Mammary epithelial cell (primary cell): ENCODE measurements at regions not wholly inside any gene's neighbourhood (a gene's known extent, or its start where the extent isn't known, plus 50 kb on each side); places are given as distances from the start of the nearest gene placed in this dataset.

Experiments
- EZH2 ChIP-seq: IDR thresholded peaks from 2 replicates; pipeline ENCODE4 v1.6.1; 2012; ENCODE audit warnings: low read length, inconsistent platforms, borderline replicate concordance
- TF ChIP-seq, protein P1 (sequence below), 2 donors: IDR thresholded peaks in 1 of 2; conservative IDR thresholded peaks in 1 of 2; 2 replicates each; pipeline ENCODE4 v1.5.1; 2011 to 2012; ENCODE audit warnings: inconsistent platforms in 2 of 2, low read length in 2 of 2, mild to moderate bottlenecking in 2 of 2, control low read depth in 1 of 2, low read depth in 1 of 2; ENCODE audit not compliant: insufficient read depth in 1 of 2; ENCODE audit errors: extremely low read depth in 1 of 2

GRCh38 chr2:155747531-155747930 lies 585.0 kb downstream of the NR4A2 start:
- TF ChIP-seq, protein P1, sequence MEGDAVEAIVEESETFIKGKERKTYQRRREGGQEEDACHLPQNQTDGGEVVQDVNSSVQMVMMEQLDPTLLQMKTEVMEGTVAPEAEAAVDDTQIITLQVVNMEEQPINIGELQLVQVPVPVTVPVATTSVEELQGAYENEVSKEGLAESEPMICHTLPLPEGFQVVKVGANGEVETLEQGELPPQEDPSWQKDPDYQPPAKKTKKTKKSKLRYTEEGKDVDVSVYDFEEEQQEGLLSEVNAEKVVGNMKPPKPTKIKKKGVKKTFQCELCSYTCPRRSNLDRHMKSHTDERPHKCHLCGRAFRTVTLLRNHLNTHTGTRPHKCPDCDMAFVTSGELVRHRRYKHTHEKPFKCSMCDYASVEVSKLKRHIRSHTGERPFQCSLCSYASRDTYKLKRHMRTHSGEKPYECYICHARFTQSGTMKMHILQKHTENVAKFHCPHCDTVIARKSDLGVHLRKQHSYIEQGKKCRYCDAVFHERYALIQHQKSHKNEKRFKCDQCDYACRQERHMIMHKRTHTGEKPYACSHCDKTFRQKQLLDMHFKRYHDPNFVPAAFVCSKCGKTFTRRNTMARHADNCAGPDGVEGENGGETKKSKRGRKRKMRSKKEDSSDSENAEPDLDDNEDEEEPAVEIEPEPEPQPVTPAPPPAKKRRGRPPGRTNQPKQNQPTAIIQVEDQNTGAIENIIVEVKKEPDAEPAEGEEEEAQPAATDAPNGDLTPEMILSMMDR (conservative IDR thresholded peaks at IDR 0.05 in 1 of 2, IDR thresholded peaks at IDR 0.05 in 1 of 2; ENCODE audit: extremely low read depth in 1 of 2, insufficient read depth in 1 of 2, low read depth in 1 of 2, low read length in 2 of 2) = no peak
- TF ChIP-seq EZH2 = no peak
